Thyroid gland (tissue), 4 donors: ENCODE measurements at regions not wholly inside any gene's neighbourhood (a gene's known extent, or its start where the extent isn't known, plus 50 kb on each side); places are given as distances from the start of the nearest gene placed in this dataset.

Experiments used
- POLR2A ChIP-seq, 2 donors: fragments of 450-650 bp; IDR thresholded peaks; one replicate each; pipeline ENCODE4 v1.6.1; 2017; ENCODE audit warnings: antibody characterized with exemption in 2 of 2, mild to moderate bottlenecking in 2 of 2, moderate library complexity in 1 of 2
- TF ChIP-seq, protein P1 (sequence below), 6 experiments: fragments of 200-600 bp in 3 of 6; fragments of 450-650 bp in 3 of 6; sonication (generic) in 3 of 6; IDR thresholded peaks; one replicate each; pipeline ENCODE4 v1.5.1; 2016 to 2019; ENCODE audit warnings: antibody characterized with exemption in 6 of 6, mild to moderate bottlenecking in 2 of 6, inconsistent platforms in 1 of 6, moderate library complexity in 1 of 6

DNA sequence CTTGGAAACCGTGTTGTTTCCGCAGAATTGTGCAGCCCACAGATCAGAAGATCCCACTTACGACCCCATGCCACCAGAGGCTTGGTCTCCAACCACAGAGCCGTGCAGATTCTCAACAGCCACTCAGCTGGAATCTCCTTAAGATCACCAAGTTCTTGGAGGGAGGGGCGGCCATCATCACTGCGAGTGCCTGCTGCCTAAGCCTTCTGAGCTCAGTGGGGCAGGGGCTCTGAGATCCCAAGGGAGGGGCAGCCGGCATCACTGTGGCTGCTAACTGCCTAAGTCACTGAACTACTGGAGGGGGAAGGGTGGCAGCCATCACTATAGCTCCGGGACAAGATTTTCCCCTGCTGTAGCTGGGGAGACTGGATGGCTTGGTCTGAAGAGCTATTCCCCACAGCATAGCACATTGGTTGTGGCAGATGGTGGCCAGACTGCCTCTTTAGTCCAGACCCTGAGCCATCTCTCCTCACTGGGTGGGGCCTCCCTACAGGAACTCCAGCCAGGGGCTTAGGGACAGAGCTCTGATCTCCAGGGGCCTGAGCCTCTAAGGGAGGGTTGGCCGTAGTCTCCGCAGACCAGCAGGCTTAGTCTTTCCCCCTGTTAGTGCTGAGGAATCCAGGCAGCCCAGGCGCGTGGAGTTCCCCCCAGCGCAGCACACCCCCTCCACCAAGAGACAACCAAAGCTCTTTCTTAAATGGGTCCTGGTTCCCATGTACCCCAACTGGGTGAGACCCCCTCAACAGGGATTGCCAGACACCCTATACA lies 1483.9 kb downstream of the ADGRL3 start:
- no peak for TF ChIP-seq POLR2A (IDR thresholded peaks at IDR 0.05)
- TF ChIP-seq, protein P1, sequence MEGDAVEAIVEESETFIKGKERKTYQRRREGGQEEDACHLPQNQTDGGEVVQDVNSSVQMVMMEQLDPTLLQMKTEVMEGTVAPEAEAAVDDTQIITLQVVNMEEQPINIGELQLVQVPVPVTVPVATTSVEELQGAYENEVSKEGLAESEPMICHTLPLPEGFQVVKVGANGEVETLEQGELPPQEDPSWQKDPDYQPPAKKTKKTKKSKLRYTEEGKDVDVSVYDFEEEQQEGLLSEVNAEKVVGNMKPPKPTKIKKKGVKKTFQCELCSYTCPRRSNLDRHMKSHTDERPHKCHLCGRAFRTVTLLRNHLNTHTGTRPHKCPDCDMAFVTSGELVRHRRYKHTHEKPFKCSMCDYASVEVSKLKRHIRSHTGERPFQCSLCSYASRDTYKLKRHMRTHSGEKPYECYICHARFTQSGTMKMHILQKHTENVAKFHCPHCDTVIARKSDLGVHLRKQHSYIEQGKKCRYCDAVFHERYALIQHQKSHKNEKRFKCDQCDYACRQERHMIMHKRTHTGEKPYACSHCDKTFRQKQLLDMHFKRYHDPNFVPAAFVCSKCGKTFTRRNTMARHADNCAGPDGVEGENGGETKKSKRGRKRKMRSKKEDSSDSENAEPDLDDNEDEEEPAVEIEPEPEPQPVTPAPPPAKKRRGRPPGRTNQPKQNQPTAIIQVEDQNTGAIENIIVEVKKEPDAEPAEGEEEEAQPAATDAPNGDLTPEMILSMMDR (IDR thresholded peaks at IDR 0.05), result no peak
